Mesenchymal stem cell (in vitro differentiated cells and primary cell): ENCODE measurements at regions not wholly inside any gene's neighbourhood (a gene's known extent, or its start where the extent isn't known, plus 50 kb on each side); places are given as distances from the start of the nearest gene placed in this dataset.
"Not testable (repeated sequence)": the region's sequence is repeated elsewhere in the genome, so short reads cannot be mapped to it uniquely, and the experiment has no call there.

Experiments used
- DNase-seq: peaks from one replicate; pipeline ENCODE4 v3.0.0-alpha.2; 2013
- H2AFZ ChIP-seq: one replicate; pipeline ENCODE4 v1.6.1; 2013; ENCODE audit warnings: low read depth, mild to moderate bottlenecking, control low read depth, inconsistent platforms, low read length, moderate library complexity
- H2AK5ac ChIP-seq: 2 replicates; pipeline ENCODE4 v1.6.1; 2013; ENCODE audit warnings: low read length, moderate library complexity, mild to moderate bottlenecking, inconsistent platforms; ENCODE audit not compliant: severe bottlenecking
- H2BK120ac ChIP-seq: one replicate; pipeline ENCODE4 v1.6.1; 2013; ENCODE audit warnings: low read depth, mild to moderate bottlenecking, inconsistent platforms, low read length, moderate library complexity
- H2BK12ac ChIP-seq, 2 experiments: one replicate each; pipeline ENCODE4 v1.6.1; 2013; ENCODE audit warnings: inconsistent platforms in 2 of 2, low read length in 2 of 2, mild to moderate bottlenecking in 2 of 2, moderate library complexity in 2 of 2, control low read depth in 1 of 2
- H2BK15ac ChIP-seq: one replicate; pipeline ENCODE4 v1.6.1; 2013; ENCODE audit warnings: mild to moderate bottlenecking, low read depth, inconsistent platforms; ENCODE audit not compliant: poor library complexity, severe bottlenecking
- H2BK5ac ChIP-seq: 2 replicates; pipeline ENCODE4 v1.6.1; 2013; ENCODE audit warnings: low read depth, mild to moderate bottlenecking, low read length, control low read depth, inconsistent platforms; ENCODE audit not compliant: poor library complexity, severe bottlenecking
- H3K14ac ChIP-seq, 2 experiments: one replicate each; pipeline ENCODE4 v1.6.1; 2013; ENCODE audit warnings: inconsistent platforms in 2 of 2, low read length in 2 of 2, control low read depth in 1 of 2, mild to moderate bottlenecking in 1 of 2, moderate library complexity in 1 of 2
- H3K18ac ChIP-seq, 2 experiments: one replicate each; pipeline ENCODE4 v1.6.1; 2013; ENCODE audit warnings: inconsistent platforms in 2 of 2, low read length in 2 of 2, control low read depth in 1 of 2, low read depth in 1 of 2, mild to moderate bottlenecking in 1 of 2
- H3K23ac ChIP-seq, 2 experiments: one replicate each; pipeline ENCODE4 v1.6.1; 2013; ENCODE audit warnings: inconsistent platforms in 2 of 2, low read length in 2 of 2, mild to moderate bottlenecking in 2 of 2, moderate library complexity in 2 of 2, control low read depth in 1 of 2
- H3K27ac ChIP-seq: 2 replicates; pipeline ENCODE4 v1.5.1; 2013; ENCODE audit warnings: mild to moderate bottlenecking, moderate library complexity, low read length, control low read depth, inconsistent platforms; ENCODE audit not compliant: poor library complexity, severe bottlenecking
- H3K27me3 ChIP-seq, 2 experiments: 2 replicates each; pipeline versions ENCODE4 v1.6.1 to v1.7.0; 2013; ENCODE audit warnings: low read length in 2 of 2, mild to moderate bottlenecking in 2 of 2, moderate library complexity in 2 of 2, control low read depth in 1 of 2, inconsistent platforms in 1 of 2; ENCODE audit not compliant: control insufficient read depth in 1 of 2, insufficient read depth in 1 of 2
- H3K36me3 ChIP-seq, 2 experiments: 2 replicates each; pipeline versions ENCODE4 v1.6.1 to v1.7.0; 2013; ENCODE audit warnings: low read length in 2 of 2, control low read depth in 1 of 2, inconsistent platforms in 1 of 2, low read depth in 1 of 2, mild to moderate bottlenecking in 1 of 2; ENCODE audit not compliant: insufficient read depth in 2 of 2, control insufficient read depth in 1 of 2
- H3K4ac ChIP-seq, 2 experiments: one replicate each; pipeline ENCODE4 v1.6.1; 2013; ENCODE audit warnings: inconsistent platforms in 2 of 2, low read length in 2 of 2, mild to moderate bottlenecking in 2 of 2, moderate library complexity in 2 of 2, control low read depth in 1 of 2, low read depth in 1 of 2
- H3K4me1 ChIP-seq: 2 replicates; pipeline ENCODE4 v1.6.1; 2013; ENCODE audit warnings: low read depth, low read length, control low read depth; ENCODE audit not compliant: control insufficient read depth, insufficient read depth
- H3K4me2 ChIP-seq: 2 replicates; pipeline ENCODE4 v1.6.1; 2013; ENCODE audit warnings: low read length, mild to moderate bottlenecking, inconsistent platforms; ENCODE audit not compliant: poor library complexity, severe bottlenecking
- H3K4me3 ChIP-seq, 2 experiments: 2 replicates each; pipeline versions ENCODE4 v1.5.1 to v1.7.0; 2013; ENCODE audit warnings: low read length in 2 of 2, mild to moderate bottlenecking in 2 of 2, control low read depth in 1 of 2, low read depth in 1 of 2; ENCODE audit not compliant: insufficient read depth in 1 of 2
- H3K79me1 ChIP-seq: replicated peaks from 2 replicates; pipeline ENCODE4 v1.6.1; 2013; ENCODE audit warnings: mild to moderate bottlenecking, control low read depth, low read length, inconsistent platforms; ENCODE audit not compliant: poor library complexity, severe bottlenecking
- H3K9ac ChIP-seq: 2 replicates; pipeline ENCODE4 v1.7.0; 2013; ENCODE audit warnings: mild to moderate bottlenecking, low read length, moderate library complexity
- H3K9me3 ChIP-seq: 2 replicates; pipeline ENCODE4 v1.7.0; 2013; ENCODE audit warnings: mild to moderate bottlenecking, low read length; ENCODE audit not compliant: control insufficient read depth
- H4K8ac ChIP-seq: one replicate; pipeline ENCODE4 v1.6.1; 2013; ENCODE audit warnings: inconsistent platforms, mild to moderate bottlenecking, low read length, moderate library complexity
- H4K91ac ChIP-seq: one replicate; pipeline ENCODE4 v1.6.1; 2013; ENCODE audit warnings: mild to moderate bottlenecking, low read length, inconsistent platforms
- WGBS: methylation state at CpG from one replicate; pipeline ENCODE4 v1.1.7; 2013; ENCODE audit warnings: mixed read lengths; 5-methylcytosine and 5-hydroxymethylcytosine counted together

DNA sequence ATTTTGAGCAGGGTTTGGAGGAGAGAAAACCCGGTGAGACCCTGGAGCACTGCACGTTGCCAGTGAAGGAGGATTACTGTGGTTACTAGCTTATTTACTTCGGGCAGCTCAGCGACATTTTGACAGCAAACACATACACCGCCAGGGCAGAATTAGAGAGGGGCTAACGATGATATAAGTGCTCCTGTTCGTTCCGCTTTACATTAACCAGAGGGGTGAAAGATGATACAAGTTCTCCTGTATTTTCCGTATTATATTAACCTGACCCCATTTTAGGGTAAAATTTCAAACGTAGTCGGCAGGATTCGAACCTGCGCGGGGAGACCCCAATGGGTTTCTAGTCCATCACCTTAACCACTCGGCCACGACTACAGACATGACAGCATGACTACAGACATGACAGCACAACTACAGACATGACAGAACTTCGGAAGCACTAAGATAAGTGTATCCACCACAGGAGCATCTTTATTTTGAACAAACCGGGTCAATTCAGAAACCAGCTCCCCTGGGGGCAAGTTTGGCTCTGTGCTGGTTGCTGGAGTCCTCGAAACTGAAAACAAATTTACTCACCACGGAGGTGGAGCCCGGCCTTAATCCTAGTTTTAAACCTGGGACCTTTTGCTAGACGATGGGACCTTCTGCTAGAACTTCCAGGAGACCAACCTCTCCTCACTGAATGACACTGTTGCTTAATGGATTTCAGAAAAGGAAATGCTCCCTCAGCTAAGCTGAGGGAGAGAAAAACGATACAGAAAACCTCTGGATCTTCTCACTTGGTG is 80.4 kb upstream of the ZNF184 start:
- Histone ChIP-seq H2BK120ac (no peak overlapping the region), H3K9ac (no peak overlapping the region), H3K36me3 (no peaks in the 10 kb centered on the region), H3K9me3 (no peaks in the 10 kb centered on the region), H3K27me3 (peaks cover 0 to 34% of the 10 kb centered on the region in 2 experiments), H3K23ac (no peak overlapping the region), H4K91ac (no peak overlapping the region), H3K27ac (no peak overlapping the region), H2AK5ac (no peak overlapping the region), H2BK12ac (no peak overlapping the region), H3K4me3 (peak overlapping the region in 1 of 2 experiments; percentile 63), H3K79me1 (no peaks in the 10 kb centered on the region), H2AFZ (no peak overlapping the region), H3K4ac (no peak overlapping the region), H2BK5ac (no peak overlapping the region), H2BK15ac (no peak overlapping the region), H3K18ac (no peak overlapping the region), H3K14ac (no peak overlapping the region), H3K4me2 (peak overlapping the region; percentile 77), H4K8ac (peak overlapping the region; percentile 23), H3K4me1 (peaks cover 3% of the 10 kb centered on the region)
- DNase-seq = peak; percentile 51
- WGBS = 8% methylated on average over 19 of the region's 23 CpGs

DNA sequence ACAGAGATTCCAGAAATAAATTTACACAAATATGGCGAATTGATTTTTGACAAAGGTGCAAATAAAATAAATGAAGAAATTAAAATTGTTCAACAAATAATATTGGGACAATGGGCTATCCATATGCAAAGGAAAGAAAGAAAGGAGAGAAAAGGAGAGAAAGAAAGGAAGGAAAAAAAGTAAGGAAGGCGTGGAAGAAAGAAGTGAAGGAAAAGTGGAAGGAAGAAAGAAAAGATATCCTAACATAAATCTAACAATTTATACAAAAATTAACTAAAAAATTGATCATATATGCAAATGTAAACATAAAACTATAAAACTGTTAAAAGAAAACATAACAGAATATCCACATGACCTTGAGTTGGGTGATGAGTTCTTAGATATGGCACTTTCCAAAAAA is 78.7 kb upstream of the ZNF184 start:
- Histone ChIP-seq H3K4me1 (peaks cover 6% of the 10 kb centered on the region), H3K27me3 (peaks cover 0 to 17% of the 10 kb centered on the region in 2 experiments), H2AFZ (no peak overlapping the region), H3K4me2 (no peak overlapping the region), H3K9ac (no peak overlapping the region), H2AK5ac (no peak overlapping the region), H3K4ac (no peak overlapping the region), H2BK15ac (no peak overlapping the region), H4K91ac (no peak overlapping the region), H3K27ac (no peak overlapping the region), H3K14ac (no peak overlapping the region), H4K8ac (no peak overlapping the region), H2BK12ac (no peak overlapping the region), H2BK5ac (no peak overlapping the region), H3K23ac (no peak overlapping the region), H3K9me3 (no peaks in the 10 kb centered on the region), H3K79me1 (no peaks in the 10 kb centered on the region), H3K36me3 (no peaks in the 10 kb centered on the region), H2BK120ac (no peak overlapping the region), H3K18ac (no peak overlapping the region), H3K4me3 (no peak overlapping the region)
- no CpG with 5 or more reads among the region's 2 CpGs for WGBS
- DNase-seq = no peak

DNA sequence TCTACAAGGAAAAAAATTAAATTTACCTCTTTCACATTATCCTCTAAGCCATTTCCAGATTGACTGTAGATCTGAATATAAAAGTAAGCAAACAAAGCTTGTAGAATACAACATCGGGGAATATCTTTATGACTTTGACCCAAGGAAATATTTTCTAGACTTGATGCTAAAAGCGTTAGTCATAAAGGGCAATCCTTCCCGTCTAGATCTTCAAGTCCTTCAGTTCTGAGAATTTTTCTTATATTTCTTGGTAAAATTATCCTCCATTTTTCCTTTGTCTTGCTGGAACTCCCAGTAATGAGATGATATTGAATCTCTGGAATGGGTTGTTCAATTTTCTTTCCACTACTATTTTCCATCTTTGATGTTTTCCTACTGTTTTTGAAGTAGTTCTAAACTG is 77.8 kb upstream of the ZNF184 start:
- no peak for DNase-seq
- Histone ChIP-seq H3K4me2 (no peak overlapping the region), H3K4me1 (peaks cover 6% of the 10 kb centered on the region), H3K36me3 (no peaks in the 10 kb centered on the region), H4K91ac (no peak overlapping the region), H3K14ac (no peak overlapping the region), H3K23ac (no peak overlapping the region), H3K27me3 (peaks cover 0 to 9% of the 10 kb centered on the region in 2 experiments), H2BK15ac (no peak overlapping the region), H3K79me1 (no peaks in the 10 kb centered on the region), H2AFZ (no peak overlapping the region), H3K4ac (no peak overlapping the region), H3K18ac (no peak overlapping the region), H3K9ac (no peak overlapping the region), H2AK5ac (no peak overlapping the region), H4K8ac (no peak overlapping the region), H2BK5ac (no peak overlapping the region), H2BK120ac (no peak overlapping the region), H3K4me3 (no peak overlapping the region), H3K9me3 (no peaks in the 10 kb centered on the region), H2BK12ac (no peak overlapping the region), H3K27ac (no peak overlapping the region)
- WGBS = 100% methylated on average over 3 of the region's 3 CpGs

DNA sequence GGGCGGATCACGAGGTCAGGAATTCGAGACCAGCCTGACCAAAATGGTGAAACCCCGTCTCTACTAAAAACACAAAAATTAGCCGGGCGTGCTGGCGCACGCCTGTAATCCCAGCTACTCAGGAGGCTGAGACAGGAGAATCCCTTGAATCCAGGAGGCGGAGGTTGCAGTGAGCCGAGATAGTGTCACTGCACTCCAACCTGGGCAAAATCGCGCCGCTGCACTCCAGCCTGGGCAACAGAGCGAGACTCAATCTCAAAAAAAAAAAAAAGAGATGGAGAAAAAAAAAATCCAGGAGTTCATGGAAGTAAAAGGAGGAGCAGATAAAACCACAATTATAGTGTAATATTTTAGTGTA is 76.3 kb upstream of the ZNF184 start:
- H3K27me3 ChIP-seq, H3K27ac ChIP-seq, H3K79me1 ChIP-seq, H2BK120ac ChIP-seq, H3K4me1 ChIP-seq, H3K4me3 ChIP-seq, H3K36me3 ChIP-seq, DNase-seq, H3K4ac ChIP-seq, H2BK5ac ChIP-seq, H2AFZ ChIP-seq, H3K9ac ChIP-seq, H4K8ac ChIP-seq, H2AK5ac ChIP-seq, H3K18ac ChIP-seq, H2BK12ac ChIP-seq, H4K91ac ChIP-seq, H3K23ac ChIP-seq, H3K4me2 ChIP-seq, H2BK15ac ChIP-seq, H3K9me3 ChIP-seq, H3K14ac ChIP-seq: not testable (repeated sequence)
- WGBS = 94% methylated on average over 14 of the region's 14 CpGs
